HEK293T (cell line): ENCODE measurements at regions not wholly inside any gene's neighbourhood (a gene's known extent, or its start where the extent isn't known, plus 50 kb on each side); places are given as distances from the start of the nearest gene placed in this dataset.

ENCODE experiments used
- CTBP1 ChIP-seq: fragments of 450-650 bp; IDR thresholded peaks from 2 replicates; pipeline ENCODE4 v1.6.1; 2016; ENCODE audit warnings: borderline replicate concordance
- FOXM1 ChIP-seq: fragments of 450-650 bp; IDR thresholded peaks from 2 replicates; pipeline ENCODE4 v1.6.1; 2017; ENCODE audit warnings: mild to moderate bottlenecking, borderline replicate concordance
- LEF1 ChIP-seq: fragments of 450-650 bp; IDR thresholded peaks from 2 replicates; pipeline ENCODE4 v1.6.1; 2017; ENCODE audit warnings: mild to moderate bottlenecking, borderline replicate concordance
- SP1 ChIP-seq: fragments of 450-650 bp; IDR thresholded peaks from 2 replicates; pipeline ENCODE4 v1.6.1; 2017
- SUZ12 ChIP-seq: fragments of 450-650 bp; IDR thresholded peaks from 2 replicates; pipeline ENCODE4 v1.6.1; 2016; ENCODE audit warnings: mild to moderate bottlenecking
- TARDBP ChIP-seq: fragments of 450-650 bp; IDR thresholded peaks from 2 replicates; pipeline ENCODE4 v1.6.1; 2016
- ZNF384 ChIP-seq: fragments of 450-650 bp; IDR thresholded peaks from 2 replicates; pipeline ENCODE4 v1.6.1; 2016

- no peak for TF ChIP-seq FOXM1
- no peak for TF ChIP-seq CTBP1
- no peak for TF ChIP-seq ZNF384
- TF ChIP-seq TARDBP = no peak
- no peak for TF ChIP-seq SUZ12
- no peak for TF ChIP-seq SP1
- no peak for TF ChIP-seq LEF1
These were observed 550.2 kb downstream of the USP25 start for GRCh38 chr21:16279731-16280581.
